ENCODE measurements at regions not wholly inside any gene's neighbourhood (a gene's known extent, or its start where the extent isn't known, plus 50 kb on each side); places are given as distances from the start of the nearest gene placed in this dataset.

- DNase-seq, result no peak
Measured at GRCh38 chr4:189048119-189048518, 892.6 kb upstream of the FRG1 start.

- no peak for DNase-seq
Measured at GRCh38 chr4:189049682-189050081, 891.0 kb upstream of the FRG1 start.

GRCh38 chr4:189050643-189051042, 890.0 kb upstream of the FRG1 start:
- no peak for DNase-seq

DNA sequence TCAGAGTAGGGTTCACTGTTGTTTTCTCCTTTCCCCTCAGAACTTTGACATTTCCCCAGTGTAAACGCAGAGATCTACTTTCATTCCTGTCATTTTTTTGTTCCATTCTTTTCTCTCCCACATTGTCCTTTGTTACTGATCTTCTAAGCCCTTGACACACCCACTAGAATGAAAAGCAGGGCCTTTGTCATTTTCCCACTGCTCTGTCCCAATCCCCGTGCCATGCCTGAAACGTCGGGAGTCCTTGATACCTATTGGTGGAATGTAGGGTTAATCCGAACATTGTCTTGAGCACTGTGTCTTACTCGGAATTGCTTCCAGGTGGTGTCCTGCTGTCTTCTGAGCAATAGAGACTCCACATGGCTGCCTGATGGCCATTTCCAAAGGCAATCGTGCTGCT, 887.1 kb upstream of the FRG1 start:
- DNase-seq, result no peak

DNA sequence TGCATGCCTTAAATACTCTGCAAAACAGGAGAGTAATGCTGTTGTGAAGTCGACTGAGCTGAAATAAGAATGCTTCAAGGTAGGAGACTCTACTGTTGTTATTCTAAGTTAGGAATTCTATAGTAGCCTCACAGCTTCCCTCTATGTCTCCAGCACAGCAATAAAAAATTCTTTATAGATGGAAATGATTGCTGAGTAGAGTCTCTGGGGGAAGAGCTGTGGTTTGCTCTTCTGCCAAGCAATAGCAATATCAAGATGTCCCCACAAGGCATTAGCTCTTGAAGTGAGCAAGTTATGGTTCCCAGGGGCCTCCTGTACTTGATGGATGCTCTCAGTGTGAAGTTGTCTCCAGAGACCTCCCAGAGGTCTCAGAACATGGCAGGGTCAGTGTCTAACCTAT, 880.6 kb upstream of the FRG1 start:
- no peak for DNase-seq

DNA sequence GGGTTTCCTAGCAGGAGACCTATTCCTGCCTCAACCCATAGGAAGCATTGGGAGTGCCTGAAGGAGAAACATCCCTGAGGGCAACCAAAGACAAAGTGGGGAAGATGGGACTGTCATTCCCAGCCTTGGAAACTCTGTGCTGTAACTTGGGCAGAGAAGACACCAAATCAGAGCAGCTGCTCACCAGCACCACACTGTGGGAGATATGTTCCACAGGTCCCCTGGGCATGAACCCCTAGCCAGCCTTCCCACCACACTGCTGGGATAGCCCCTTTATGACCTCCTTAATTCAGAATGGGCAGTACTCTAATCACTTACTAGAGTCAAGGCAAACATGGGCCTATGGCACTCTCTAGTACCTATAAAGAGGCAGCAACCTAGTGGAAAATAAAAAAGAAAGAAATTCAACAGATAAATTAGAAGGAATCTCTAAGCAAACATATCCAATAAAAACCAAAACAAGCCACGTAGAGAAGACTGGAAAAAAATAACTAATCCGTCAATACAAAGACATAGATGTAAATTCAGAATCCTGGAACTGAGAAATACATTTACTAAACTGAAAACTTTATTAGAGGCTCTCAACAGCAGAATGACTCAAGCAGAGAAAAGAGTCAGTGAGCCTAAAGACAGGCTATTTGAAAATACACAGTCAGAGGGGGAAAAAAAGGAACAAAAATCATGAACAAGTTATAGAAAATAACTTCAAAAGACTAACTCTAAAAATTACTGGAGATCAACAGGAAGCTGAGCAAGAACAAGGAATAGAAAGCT, 878.4 kb upstream of the FRG1 start:
- DNase-seq, result no peak

GRCh38 chr4:189069772-189070171, 870.9 kb upstream of the FRG1 start:
- DNase-seq, result no peak

- no peak for DNase-seq
Measured at GRCh38 chr4:189071241-189071640, 869.4 kb upstream of the FRG1 start.

GRCh38 chr4:189073739-189074138, 866.9 kb upstream of the FRG1 start:
- DNase-seq, result no peak

- no peak for DNase-seq
Measured at GRCh38 chr4:189081826-189082225, 858.8 kb upstream of the FRG1 start.

GRCh38 chr4:189083769-189084168, 856.9 kb upstream of the FRG1 start:
- no peak for DNase-seq

DNA sequence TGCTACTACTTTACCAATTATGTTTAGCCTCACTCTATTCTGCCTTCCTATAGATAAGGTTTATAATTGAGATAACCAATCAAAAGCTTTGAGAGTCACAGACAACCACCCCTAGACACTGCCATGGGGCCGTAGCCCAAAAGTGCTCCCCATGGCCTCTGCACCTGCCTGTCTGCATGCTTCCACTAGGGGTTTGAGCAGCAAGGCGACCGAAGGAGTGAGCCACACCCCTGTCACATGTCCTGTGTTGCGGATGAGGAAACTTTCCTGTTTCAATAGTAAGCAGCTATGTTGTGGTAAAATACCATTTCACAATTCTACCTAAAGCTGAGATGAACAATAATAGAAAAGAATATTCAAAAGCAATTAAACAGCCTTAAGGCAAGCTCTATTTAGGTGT, 856.0 kb upstream of the FRG1 start:
- DNase-seq, result no peak

DNA sequence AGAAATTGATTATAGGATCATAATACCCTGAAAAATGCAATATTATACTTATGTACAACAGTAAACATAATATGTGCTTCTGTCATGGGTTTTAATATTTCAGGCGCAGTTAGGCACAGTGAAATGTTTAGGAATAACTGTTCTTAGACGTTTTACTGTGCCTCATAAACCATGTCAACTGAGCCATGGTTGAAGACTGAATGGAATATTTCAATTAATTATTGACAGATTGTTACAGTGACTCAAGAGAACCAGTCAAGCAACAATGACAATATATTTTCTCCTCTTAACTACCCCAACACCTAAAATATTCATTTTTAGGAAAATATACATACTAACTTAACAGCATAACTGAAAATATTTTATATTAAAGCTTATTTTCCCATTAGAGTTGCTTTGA, 852.7 kb upstream of the FRG1 start:
- DNase-seq, result no peak

GRCh38 chr4:189088780-189089179, 851.9 kb upstream of the FRG1 start:
- DNase-seq, result no peak

DNA sequence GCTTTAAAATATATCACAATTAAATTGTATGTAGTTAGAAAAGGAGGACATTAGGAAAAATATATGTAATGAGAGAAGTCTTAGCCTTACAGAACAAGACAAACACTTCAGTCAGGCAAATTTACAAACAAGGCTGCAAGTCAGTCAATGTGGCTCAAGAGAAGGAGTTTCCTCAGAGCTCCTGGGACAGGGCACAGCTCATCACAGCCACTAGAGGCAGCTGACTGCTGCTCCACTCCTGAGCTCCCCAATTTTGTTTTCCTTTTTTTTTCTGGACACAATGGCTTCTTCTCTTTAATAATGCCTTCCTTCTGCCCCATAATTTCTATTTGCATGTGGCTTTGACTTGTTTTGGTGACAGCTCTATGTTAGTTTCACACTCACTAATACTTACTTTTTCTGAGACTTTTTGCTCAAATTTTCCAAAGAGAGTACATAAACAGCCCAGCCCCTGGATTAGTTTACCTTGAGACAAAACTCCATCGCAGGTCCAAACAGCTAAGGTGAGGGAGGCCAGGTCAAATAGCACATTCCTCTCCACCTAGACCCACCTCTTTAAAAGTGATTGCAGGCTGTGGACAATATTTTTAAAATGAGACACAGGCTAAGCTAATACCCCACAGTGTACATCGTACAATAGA, 850.4 kb upstream of the FRG1 start:
- no peak for DNase-seq

DNA sequence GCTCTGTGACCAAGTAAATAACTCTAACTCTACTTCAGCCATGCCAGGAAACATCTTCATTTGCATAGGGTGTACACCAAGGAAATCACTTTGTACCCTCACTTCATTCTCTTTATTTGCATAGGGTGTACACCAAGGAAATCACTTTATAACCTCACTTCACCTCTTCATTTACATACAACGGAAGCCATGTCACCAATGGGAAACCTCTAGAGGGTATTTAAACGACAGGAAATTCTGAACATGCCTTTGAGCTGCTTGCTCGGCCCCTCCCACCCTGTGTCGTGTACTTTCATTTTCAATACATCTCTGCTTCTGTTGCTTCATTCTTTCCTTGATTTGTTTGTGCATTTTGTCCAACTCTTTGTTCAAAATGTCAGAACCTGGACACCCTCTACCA, 848.1 kb upstream of the FRG1 start:
- DNase-seq, result no peak

DNA sequence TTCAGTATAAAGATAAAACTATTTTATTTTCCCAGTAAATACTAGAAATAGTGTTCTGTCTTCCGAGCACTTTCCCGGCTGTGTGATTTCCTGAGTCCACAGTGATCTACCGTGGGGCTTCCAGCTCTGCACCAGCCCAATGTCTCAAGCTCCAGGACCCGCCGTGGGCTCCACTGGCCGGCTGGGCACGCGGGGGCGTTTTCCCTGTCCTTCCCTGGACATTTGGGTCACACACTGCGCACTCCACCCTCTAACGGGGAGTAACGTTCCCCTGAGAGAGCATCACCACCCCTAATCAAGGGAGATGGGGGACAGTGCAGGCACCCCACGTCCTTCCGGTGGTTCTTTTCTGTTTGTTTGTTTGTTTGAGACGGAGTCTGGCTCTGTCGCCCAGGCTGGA, 844.6 kb upstream of the FRG1 start:
- no peak for DNase-seq

GRCh38 chr4:189096717-189097116, 844.0 kb upstream of the FRG1 start:
- DNase-seq, result no peak

DNA sequence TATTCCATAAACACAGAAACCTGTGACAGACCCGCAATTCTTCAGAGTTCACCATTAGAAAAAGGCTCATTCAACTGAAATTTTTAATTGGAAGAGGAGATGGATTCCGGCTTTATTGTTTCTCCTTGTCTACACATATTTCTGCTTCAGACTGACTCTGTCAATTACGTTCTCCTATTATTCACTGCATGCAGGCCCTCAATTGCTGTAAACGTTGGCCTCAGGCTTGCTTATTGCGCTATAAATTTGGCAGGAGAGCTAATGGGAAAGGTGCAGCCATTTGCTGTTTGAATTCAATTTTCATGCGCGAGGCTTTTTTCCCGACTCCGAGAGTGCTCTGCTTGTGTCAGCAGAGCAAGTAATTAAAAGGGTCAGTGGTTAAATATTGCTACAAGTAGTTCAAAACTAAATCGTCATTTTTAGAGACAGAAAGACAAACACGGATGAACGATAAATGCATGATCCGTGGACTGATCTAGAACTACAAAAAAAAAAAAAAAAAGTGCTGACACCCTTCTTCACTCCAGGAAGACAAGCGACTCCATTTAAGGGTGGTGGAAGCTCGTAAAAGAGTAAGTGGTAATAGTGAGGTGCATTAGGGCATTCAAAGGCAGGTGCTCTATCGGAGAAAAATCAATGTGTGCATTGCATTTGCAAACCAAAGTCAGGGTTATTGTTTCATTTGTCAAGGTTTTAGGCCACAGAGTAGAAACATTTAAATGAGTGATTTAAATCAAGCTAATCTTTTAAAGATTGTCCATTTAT, 841.6 kb upstream of the FRG1 start:
- no peak for DNase-seq

GRCh38 chr4:189113389-189113888, 827.2 kb upstream of the FRG1 start:
- no peak for DNase-seq

- DNase-seq, result no peak
Measured at GRCh38 chr4:189117426-189117825, 823.2 kb upstream of the FRG1 start.

GRCh38 chr4:189121336-189121735, 819.3 kb upstream of the FRG1 start:
- no peak for DNase-seq

GRCh38 chr4:189124149-189124758, 816.4 kb upstream of the FRG1 start:
- no peak for DNase-seq

Data from stimulated activated CD4-positive, alpha-beta T cell treated with anti-CD3 and anti-CD28 coated beads, Interleukin-2, amount 100 ng/mL, for 24 hours (primary cell).